ENCODE measurements at regions not wholly inside any gene's neighbourhood (a gene's known extent, or its start where the extent isn't known, plus 50 kb on each side); places are given as distances from the start of the nearest gene placed in this dataset.

- Mint-ChIP-seq H3K4me1 (ENCODE audit: low read depth) (no peaks in the 10 kb centered on the region), H3K36me3 (ENCODE audit: low read depth) (no peaks in the 10 kb centered on the region), H3K4me3 (no peak overlapping the region), H3K9me3 (peaks cover 14% of the 10 kb centered on the region), H3K27ac (no peak overlapping the region), H3K27me3 (ENCODE audit: insufficient read depth) (no peaks in the 10 kb centered on the region)
- DNase-seq (ENCODE audit: low spot score): no peak
- intact Hi-C loops (cut with micrococcal nuclease): no loop called here
Measured at GRCh38 chr15:46174122-46174521, 539.3 kb downstream of the SQOR start.

GRCh38 chr15:46177219-46177618 lies 542.4 kb downstream of the SQOR start:
- Mint-ChIP-seq H3K4me3 (no peak overlapping the region), H3K4me1 (ENCODE audit: low read depth) (no peaks in the 10 kb centered on the region), H3K27ac (no peak overlapping the region), H3K36me3 (ENCODE audit: low read depth) (no peaks in the 10 kb centered on the region), H3K27me3 (ENCODE audit: insufficient read depth) (no peaks in the 10 kb centered on the region), H3K9me3 (peaks cover 16% of the 10 kb centered on the region)
- DNase-seq (ENCODE audit: low spot score): no peak
- intact Hi-C loops (cut with micrococcal nuclease): no loop called here

- Mint-ChIP-seq H3K27me3 (ENCODE audit: insufficient read depth) (no peaks in the 10 kb centered on the region), H3K4me1 (ENCODE audit: low read depth) (no peaks in the 10 kb centered on the region), H3K4me3 (no peak overlapping the region), H3K9me3 (peaks cover 20% of the 10 kb centered on the region), H3K36me3 (ENCODE audit: low read depth) (no peaks in the 10 kb centered on the region), H3K27ac (no peak overlapping the region)
- intact Hi-C loops (cut with micrococcal nuclease): no loop called here
- no peak for DNase-seq (ENCODE audit: low spot score)
Measured at GRCh38 chr15:46178138-46178537, 543.3 kb downstream of the SQOR start.

- H3K9me3 Mint-ChIP-seq: peaks cover 11% of the 10 kb centered on the region
- H3K27me3 Mint-ChIP-seq (ENCODE audit: insufficient read depth): no peaks in the 10 kb centered on the region
- no peak overlapping the region for H3K4me3 Mint-ChIP-seq
- intact Hi-C loops (cut with micrococcal nuclease): no loop called here
- no peak for DNase-seq (ENCODE audit: low spot score)
- H3K4me1 Mint-ChIP-seq (ENCODE audit: low read depth): no peaks in the 10 kb centered on the region
- H3K27ac Mint-ChIP-seq: no peak overlapping the region
- no peaks in the 10 kb centered on the region for H3K36me3 Mint-ChIP-seq (ENCODE audit: low read depth)
Measured at GRCh38 chr15:46207341-46207740, 572.5 kb downstream of the SQOR start.

GRCh38 chr15:46213551-46213950 lies 578.7 kb downstream of the SQOR start:
- no peak overlapping the region for H3K4me3 Mint-ChIP-seq
- no peaks in the 10 kb centered on the region for H3K27me3 Mint-ChIP-seq (ENCODE audit: insufficient read depth)
- no peaks in the 10 kb centered on the region for H3K4me1 Mint-ChIP-seq (ENCODE audit: low read depth)
- no peak for DNase-seq (ENCODE audit: low spot score)
- intact Hi-C loops (cut with micrococcal nuclease): no loop called here
- H3K36me3 Mint-ChIP-seq (ENCODE audit: low read depth): no peaks in the 10 kb centered on the region
- no peak overlapping the region for H3K27ac Mint-ChIP-seq
- peaks cover 9% of the 10 kb centered on the region for H3K9me3 Mint-ChIP-seq

GRCh38 chr15:46222826-46223225 lies 588.0 kb downstream of the SQOR start:
- H3K9me3 Mint-ChIP-seq: peaks cover 10% of the 10 kb centered on the region
- no peaks in the 10 kb centered on the region for H3K4me1 Mint-ChIP-seq (ENCODE audit: low read depth)
- H3K27me3 Mint-ChIP-seq (ENCODE audit: insufficient read depth): no peaks in the 10 kb centered on the region
- intact Hi-C loops (cut with micrococcal nuclease): no loop called here
- H3K27ac Mint-ChIP-seq: no peak overlapping the region
- no peak for DNase-seq (ENCODE audit: low spot score)
- H3K36me3 Mint-ChIP-seq (ENCODE audit: low read depth): no peaks in the 10 kb centered on the region
- no peak overlapping the region for H3K4me3 Mint-ChIP-seq

GRCh38 chr15:46229263-46229662 lies 594.4 kb downstream of the SQOR start:
- H3K9me3 Mint-ChIP-seq: no peaks in the 10 kb centered on the region
- no peak for DNase-seq (ENCODE audit: low spot score)
- H3K27ac Mint-ChIP-seq: no peak overlapping the region
- intact Hi-C loops (cut with micrococcal nuclease): no loop called here
- H3K4me3 Mint-ChIP-seq: no peak overlapping the region
- no peaks in the 10 kb centered on the region for H3K4me1 Mint-ChIP-seq (ENCODE audit: low read depth)
- H3K27me3 Mint-ChIP-seq (ENCODE audit: insufficient read depth): no peaks in the 10 kb centered on the region
- no peaks in the 10 kb centered on the region for H3K36me3 Mint-ChIP-seq (ENCODE audit: low read depth)

GRCh38 chr15:46231786-46232185 lies 597.0 kb downstream of the SQOR start:
- H3K27me3 Mint-ChIP-seq (ENCODE audit: insufficient read depth): no peaks in the 10 kb centered on the region
- no peaks in the 10 kb centered on the region for H3K9me3 Mint-ChIP-seq
- no peak overlapping the region for H3K4me3 Mint-ChIP-seq
- H3K36me3 Mint-ChIP-seq (ENCODE audit: low read depth): no peaks in the 10 kb centered on the region
- intact Hi-C loops (cut with micrococcal nuclease): no loop called here
- H3K27ac Mint-ChIP-seq: no peak overlapping the region
- no peak for DNase-seq (ENCODE audit: low spot score)
- H3K4me1 Mint-ChIP-seq (ENCODE audit: low read depth): no peaks in the 10 kb centered on the region

GRCh38 chr15:46232471-46232870 lies 597.6 kb downstream of the SQOR start:
- no peaks in the 10 kb centered on the region for H3K27me3 Mint-ChIP-seq (ENCODE audit: insufficient read depth)

GRCh38 chr15:46242935-46243334 lies 608.1 kb downstream of the SQOR start:
- Mint-ChIP-seq H3K4me3 (no peak overlapping the region), H3K27ac (no peak overlapping the region), H3K9me3 (peaks cover 3% of the 10 kb centered on the region), H3K27me3 (ENCODE audit: insufficient read depth) (no peaks in the 10 kb centered on the region), H3K36me3 (ENCODE audit: low read depth) (no peaks in the 10 kb centered on the region), H3K4me1 (ENCODE audit: low read depth) (no peaks in the 10 kb centered on the region)
- intact Hi-C loops (cut with micrococcal nuclease): no loop called here
- no peak for DNase-seq (ENCODE audit: low spot score)

More at GRCh38 chr15:46232471-46232870, 597.6 kb downstream of the SQOR start:
- no peaks in the 10 kb centered on the region for H3K9me3 Mint-ChIP-seq
- no peak for DNase-seq (ENCODE audit: low spot score)
- intact Hi-C loops (cut with micrococcal nuclease): no loop called here
- H3K4me3 Mint-ChIP-seq: no peak overlapping the region
- no peak overlapping the region for H3K27ac Mint-ChIP-seq
- no peaks in the 10 kb centered on the region for H3K4me1 Mint-ChIP-seq (ENCODE audit: low read depth)
- no peaks in the 10 kb centered on the region for H3K36me3 Mint-ChIP-seq (ENCODE audit: low read depth)

- intact Hi-C loops (cut with micrococcal nuclease): no loop called here
Measured at GRCh38 chr15:46251903-46252302, 617.1 kb downstream of the SQOR start.

GRCh38 chr15:46258056-46258455 lies 623.2 kb downstream of the SQOR start:
- no peak overlapping the region for H3K27ac Mint-ChIP-seq
- no peaks in the 10 kb centered on the region for H3K36me3 Mint-ChIP-seq (ENCODE audit: low read depth)
- no peaks in the 10 kb centered on the region for H3K27me3 Mint-ChIP-seq (ENCODE audit: insufficient read depth)
- H3K4me1 Mint-ChIP-seq (ENCODE audit: low read depth): no peaks in the 10 kb centered on the region
- peaks cover 6% of the 10 kb centered on the region for H3K9me3 Mint-ChIP-seq
- no peak overlapping the region for H3K4me3 Mint-ChIP-seq
- intact Hi-C loops (cut with micrococcal nuclease): no loop called here
- DNase-seq (ENCODE audit: low spot score): no peak

More at GRCh38 chr15:46251903-46252302, 617.1 kb downstream of the SQOR start:
- Mint-ChIP-seq H3K4me1 (ENCODE audit: low read depth) (no peaks in the 10 kb centered on the region), H3K4me3 (no peak overlapping the region), H3K9me3 (no peaks in the 10 kb centered on the region), H3K36me3 (ENCODE audit: low read depth) (no peaks in the 10 kb centered on the region), H3K27ac (no peak overlapping the region), H3K27me3 (ENCODE audit: insufficient read depth) (no peaks in the 10 kb centered on the region)
- no peak for DNase-seq (ENCODE audit: low spot score)

- Mint-ChIP-seq H3K27me3 (ENCODE audit: insufficient read depth) (no peaks in the 10 kb centered on the region), H3K36me3 (ENCODE audit: low read depth) (no peaks in the 10 kb centered on the region), H3K27ac (no peak overlapping the region), H3K9me3 (peaks cover 9% of the 10 kb centered on the region), H3K4me3 (no peak overlapping the region), H3K4me1 (ENCODE audit: low read depth) (no peaks in the 10 kb centered on the region)
- intact Hi-C loops (cut with micrococcal nuclease): no loop called here
- DNase-seq (ENCODE audit: low spot score): no peak
Measured at GRCh38 chr15:46260937-46261336, 626.1 kb downstream of the SQOR start.

- intact Hi-C loops (cut with micrococcal nuclease): no loop called here
- H3K27me3 Mint-ChIP-seq (ENCODE audit: insufficient read depth): no peaks in the 10 kb centered on the region
- no peaks in the 10 kb centered on the region for H3K36me3 Mint-ChIP-seq (ENCODE audit: low read depth)
- no peak overlapping the region for H3K27ac Mint-ChIP-seq
- no peak for DNase-seq (ENCODE audit: low spot score)
- peaks cover 3% of the 10 kb centered on the region for H3K9me3 Mint-ChIP-seq
- H3K4me1 Mint-ChIP-seq (ENCODE audit: low read depth): no peaks in the 10 kb centered on the region
- H3K4me3 Mint-ChIP-seq: no peak overlapping the region
Measured at GRCh38 chr15:46265664-46266347, 631.0 kb downstream of the SQOR start.
